ENCODE measurements at regions not wholly inside any gene's neighbourhood (a gene's known extent, or its start where the extent isn't known, plus 50 kb on each side); places are given as distances from the start of the nearest gene placed in this dataset.

GRCh38 chr13:105547851-105548250 lies 987.6 kb downstream of the EFNB2 start:
- WGBS, 4 donors, result 56 to 90% (median 64%) methylated on average over 3 of the region's 3 CpGs
- H3K4me3 ChIP-seq, result no peak overlapping the region
- no peaks in the 10 kb centered on the region for H3K4me1 ChIP-seq (replicated peaks in 1 of 2)
- no peak overlapping the region for H3K27ac ChIP-seq
- no peaks in the 10 kb centered on the region for H3K9me3 ChIP-seq (replicated peaks in 1 of 3)
- intact Hi-C loops (cut with DNase I), result no loop called here
- no peaks in the 10 kb centered on the region for H3K36me3 ChIP-seq (replicated peaks in 1 of 2)
- H3K27me3 ChIP-seq, result no peaks in the 10 kb centered on the region
- no peak for TF ChIP-seq CTCF (IDR thresholded peaks at IDR 0.05)
- no peak for TF ChIP-seq POLR2A (IDR thresholded peaks at IDR 0.05)
- DNase-seq, result no peak

- no peak for TF ChIP-seq CTCF (IDR thresholded peaks at IDR 0.05)
- no peak for TF ChIP-seq POLR2A (IDR thresholded peaks at IDR 0.05)
- no peak overlapping the region for H3K4me3 ChIP-seq
- intact Hi-C loops (cut with DNase I), result no loop called here
- no peaks in the 10 kb centered on the region for H3K9me3 ChIP-seq (replicated peaks in 1 of 3)
- 74 to 76% (median 75%) methylated on average over 5 of the region's 5 CpGs for WGBS, 4 donors
- H3K27ac ChIP-seq, result no peak overlapping the region
- H3K27me3 ChIP-seq, result no peaks in the 10 kb centered on the region
- H3K4me1 ChIP-seq (replicated peaks in 1 of 2), result no peaks in the 10 kb centered on the region
- no peak for DNase-seq
- H3K36me3 ChIP-seq (replicated peaks in 1 of 2), result no peaks in the 10 kb centered on the region
Observed at GRCh38 chr13:105545811-105546210, 989.7 kb downstream of the EFNB2 start.

- intact Hi-C loops (cut with DNase I), result no loop called here
- Histone ChIP-seq H3K4me3 (no peak overlapping the region), H3K4me1 (replicated peaks in 1 of 2) (no peaks in the 10 kb centered on the region), H3K9me3 (replicated peaks in 1 of 3) (no peaks in the 10 kb centered on the region), H3K36me3 (replicated peaks in 1 of 2) (no peaks in the 10 kb centered on the region), H3K27me3 (no peaks in the 10 kb centered on the region), H3K27ac (no peak overlapping the region)
- TF ChIP-seq CTCF (IDR thresholded peaks at IDR 0.05), result no peak
- no peak for TF ChIP-seq POLR2A (IDR thresholded peaks at IDR 0.05)
- 60 to 75% (median 63%) methylated on average over 2 of the region's 2 CpGs for WGBS, 4 donors
- no peak for DNase-seq
Observed at GRCh38 chr13:105543742-105544141, 991.7 kb downstream of the EFNB2 start.

GRCh38 chr13:105541565-105541964 lies 993.9 kb downstream of the EFNB2 start:
- no peak for DNase-seq

More at GRCh38 chr13:105541565-105541964, 993.9 kb downstream of the EFNB2 start:
- intact Hi-C loops (cut with DNase I), result no loop called here
- TF ChIP-seq POLR2A (IDR thresholded peaks at IDR 0.05) (no peak), CTCF (IDR thresholded peaks at IDR 0.05) (no peak)
- Histone ChIP-seq H3K4me1 (replicated peaks in 1 of 2) (no peaks in the 10 kb centered on the region), H3K27ac (no peak overlapping the region), H3K9me3 (replicated peaks in 1 of 3) (no peaks in the 10 kb centered on the region), H3K4me3 (no peak overlapping the region), H3K36me3 (replicated peaks in 1 of 2) (no peaks in the 10 kb centered on the region), H3K27me3 (no peaks in the 10 kb centered on the region)
- WGBS, 4 donors, result 73 to 90% (median 76%) methylated on average over 2 of the region's 2 CpGs
